Vagina (tissue), 2 donors: ENCODE measurements at regions not wholly inside any gene's neighbourhood (a gene's known extent, or its start where the extent isn't known, plus 50 kb on each side); places are given as distances from the start of the nearest gene placed in this dataset.

Experiments
- CTCF ChIP-seq, 3 experiments: fragments of 450-650 bp in 2 of 3; fragments of 200-600 bp in 1 of 3; sonication (generic) in 1 of 3; IDR thresholded peaks; one replicate each; pipeline ENCODE4 v1.5.1; 2017 to 2019; ENCODE audit warnings: antibody characterized with exemption in 3 of 3, mild to moderate bottlenecking in 2 of 3, moderate library complexity in 2 of 3
- POLR2A ChIP-seq, 2 donors: fragments of 450-650 bp; IDR thresholded peaks; one replicate each; pipeline ENCODE4 v1.6.1; 2017; ENCODE audit warnings: antibody characterized with exemption in 2 of 2, mild to moderate bottlenecking in 2 of 2, moderate library complexity in 2 of 2
- POLR2AphosphoS5 ChIP-seq, 2 donors: sonication (generic); formaldehyde crosslinking; IDR thresholded peaks; one replicate each; pipeline ENCODE4 v1.9.0; 2017; ENCODE audit warnings: antibody characterized with exemption in 2 of 2, mild to moderate bottlenecking in 2 of 2, low read depth in 1 of 2; ENCODE audit not compliant: insufficient read depth in 1 of 2

GRCh38 chr4:111596491-111596890 is 548.8 kb upstream of the FAM241A start:
- no peak for TF ChIP-seq CTCF (IDR thresholded peaks at IDR 0.05)
- no peak for TF ChIP-seq POLR2A (IDR thresholded peaks at IDR 0.05)
- no peak for TF ChIP-seq POLR2AphosphoS5 (IDR thresholded peaks at IDR 0.05; ENCODE audit: insufficient read depth in 1 of 2, low read depth in 1 of 2)
